ENCODE measurements at regions not wholly inside any gene's neighbourhood (a gene's known extent, or its start where the extent isn't known, plus 50 kb on each side); places are given as distances from the start of the nearest gene placed in this dataset.
A peak's percentile ranks its signal among the peaks of the same experiment; 100 is the strongest.
"Not testable (repeated sequence)": the region's sequence is repeated elsewhere in the genome, so short reads cannot be mapped to it uniquely, and the experiment has no call there.

DNA sequence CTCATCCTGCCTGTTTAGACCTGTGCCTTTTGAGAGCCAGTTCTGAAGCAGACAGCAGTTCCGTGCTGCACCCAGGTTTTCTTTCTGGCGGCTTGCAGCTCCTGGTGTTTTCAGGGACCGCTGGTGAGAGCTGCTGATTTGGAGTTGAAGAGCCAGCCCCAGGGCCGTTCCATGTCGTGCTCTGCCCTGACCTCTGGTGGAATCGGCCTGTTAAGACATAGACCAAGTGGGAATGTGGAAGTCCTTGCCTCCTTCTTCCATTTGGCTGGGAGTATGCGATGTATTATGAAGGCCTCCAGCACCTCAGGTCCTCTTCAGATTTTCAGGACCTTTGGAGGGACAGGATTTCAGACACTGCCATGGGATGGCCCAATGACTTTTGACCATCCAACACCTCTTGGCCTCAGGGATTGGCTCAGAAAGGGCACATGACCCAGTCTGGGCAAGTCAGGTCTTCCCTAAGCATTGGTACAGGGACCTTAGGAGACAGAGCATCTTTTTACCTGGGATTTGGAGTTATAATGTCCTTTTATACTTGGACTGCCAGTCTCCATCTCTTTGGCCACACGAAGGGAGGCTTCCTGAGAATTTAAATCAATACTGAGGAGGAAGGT, 136.1 kb upstream of the CLINT1 start:
- DNase-seq, result peak; percentile 58

DNA sequence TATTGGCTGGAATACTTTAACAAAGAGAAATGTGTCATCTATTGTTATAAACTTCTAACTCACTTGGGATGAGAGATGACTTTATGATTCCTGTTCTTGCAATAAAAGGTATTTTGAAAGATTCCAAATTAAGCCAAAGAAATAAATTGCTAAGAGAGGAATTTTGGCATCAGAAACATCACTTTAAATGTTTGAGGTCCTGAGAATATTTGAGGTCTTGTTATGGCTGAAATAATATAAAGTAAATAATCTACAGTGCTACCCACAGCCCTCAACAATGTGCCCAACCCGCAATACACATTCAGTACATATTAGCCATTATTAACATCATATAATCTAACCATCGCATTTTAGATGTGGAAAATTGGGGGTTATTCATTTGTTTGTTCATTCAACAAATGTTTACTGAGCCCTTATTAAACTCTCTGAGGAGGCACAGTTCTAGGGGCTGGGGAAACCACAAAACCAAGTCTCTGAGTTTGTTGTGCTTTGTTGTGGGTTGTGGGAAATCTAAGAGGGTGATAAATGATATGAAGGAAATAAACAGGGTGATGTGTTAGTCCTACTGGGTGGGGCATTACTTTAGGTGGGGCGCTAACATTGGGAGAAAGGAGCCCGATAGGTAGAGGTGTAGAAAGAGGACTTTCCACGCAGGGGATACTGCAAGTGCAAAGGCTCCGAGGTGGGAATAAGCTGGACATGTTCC, 135.2 kb upstream of the CLINT1 start:
- DNase-seq, result no peak

DNA sequence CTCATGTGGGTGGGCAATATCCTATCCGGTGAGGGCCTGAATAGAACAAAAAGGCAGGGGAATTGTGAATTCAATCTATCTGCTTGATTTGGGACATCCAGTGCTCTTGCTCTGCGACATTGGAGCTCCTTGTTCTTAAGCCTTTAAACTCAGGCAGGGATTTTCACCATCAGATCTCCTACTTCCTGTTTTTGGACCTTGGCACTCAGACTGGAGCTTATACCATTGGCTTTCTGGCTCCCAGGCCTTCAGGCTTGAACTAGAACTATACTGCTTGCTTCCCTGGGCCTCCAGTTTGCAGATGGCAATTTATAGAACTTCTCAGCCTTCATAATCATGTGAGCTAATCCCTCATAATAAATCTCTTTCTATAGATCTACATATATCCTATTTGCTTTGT, 134.3 kb upstream of the CLINT1 start:
- peak; percentile 13 for DNase-seq

DNA sequence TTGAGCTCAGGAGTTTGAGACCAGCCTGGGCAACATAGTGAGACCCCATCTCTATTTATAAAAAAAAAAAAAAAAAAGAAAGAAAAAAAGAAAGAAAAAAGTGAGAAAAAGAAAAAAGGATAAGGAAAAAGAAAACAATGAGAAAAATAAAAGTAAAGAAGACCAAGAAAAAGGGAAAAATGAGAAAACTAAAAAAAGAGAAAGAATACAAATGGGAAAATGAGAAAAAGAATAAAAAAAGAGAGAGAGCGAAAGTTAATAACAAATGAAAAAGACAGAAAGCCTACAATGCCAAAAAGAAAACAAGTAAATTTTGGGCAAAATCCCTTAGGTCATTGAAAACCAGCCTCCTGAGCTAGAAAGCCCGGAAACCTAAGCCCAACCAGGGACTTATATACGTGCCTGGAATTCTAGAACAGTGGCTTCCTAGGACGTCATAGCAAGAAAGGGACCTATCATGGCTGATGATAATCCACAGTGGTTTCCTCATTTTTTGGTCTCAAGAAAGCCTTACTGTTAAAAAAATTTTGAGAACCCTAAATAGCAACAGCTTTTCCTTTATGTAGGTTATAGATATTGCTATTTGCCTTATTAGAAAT, 131.7 kb upstream of the CLINT1 start:
- no peak for DNase-seq

DNA sequence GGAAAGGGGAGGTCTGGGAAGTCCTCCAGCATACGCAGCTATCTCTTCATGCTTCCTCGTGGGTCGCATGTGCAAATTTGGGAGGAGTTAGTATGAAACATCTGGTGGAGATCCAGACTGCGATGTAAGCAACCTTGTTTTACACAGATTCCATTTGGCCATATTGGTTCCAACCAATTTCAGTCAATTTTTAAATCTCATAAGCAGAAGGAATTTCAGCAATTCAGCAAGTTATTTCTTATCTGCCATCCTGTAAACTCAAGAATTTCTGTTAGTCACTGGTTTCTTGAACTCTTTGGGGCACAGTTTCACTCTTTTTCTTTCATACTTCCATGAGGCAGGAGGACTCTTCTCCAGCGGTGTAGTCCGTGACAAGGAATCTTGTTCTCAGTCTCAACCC, 130.4 kb upstream of the CLINT1 start:
- no peak for DNase-seq

DNA sequence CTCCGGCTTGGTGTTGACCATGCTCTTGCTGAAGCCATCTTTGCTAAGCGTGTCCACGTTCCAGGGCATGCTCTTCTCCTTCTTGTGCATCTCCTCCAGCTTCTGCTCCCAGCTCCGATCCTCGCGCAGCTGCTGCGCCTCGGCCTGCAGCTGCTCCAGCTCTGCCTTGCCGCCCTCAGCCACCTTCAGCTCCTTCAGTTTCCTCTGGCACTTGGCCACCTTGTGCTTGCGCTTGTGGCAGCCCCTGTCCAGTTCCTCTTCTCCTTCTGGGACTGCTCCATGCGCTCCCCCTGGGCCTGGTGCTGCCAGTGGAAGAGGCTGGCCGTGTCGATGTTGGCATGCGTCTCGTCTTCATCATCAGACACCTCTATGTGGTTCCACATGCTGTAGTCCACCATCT, 128.3 kb upstream of the CLINT1 start:
- no peak for DNase-seq

DNA sequence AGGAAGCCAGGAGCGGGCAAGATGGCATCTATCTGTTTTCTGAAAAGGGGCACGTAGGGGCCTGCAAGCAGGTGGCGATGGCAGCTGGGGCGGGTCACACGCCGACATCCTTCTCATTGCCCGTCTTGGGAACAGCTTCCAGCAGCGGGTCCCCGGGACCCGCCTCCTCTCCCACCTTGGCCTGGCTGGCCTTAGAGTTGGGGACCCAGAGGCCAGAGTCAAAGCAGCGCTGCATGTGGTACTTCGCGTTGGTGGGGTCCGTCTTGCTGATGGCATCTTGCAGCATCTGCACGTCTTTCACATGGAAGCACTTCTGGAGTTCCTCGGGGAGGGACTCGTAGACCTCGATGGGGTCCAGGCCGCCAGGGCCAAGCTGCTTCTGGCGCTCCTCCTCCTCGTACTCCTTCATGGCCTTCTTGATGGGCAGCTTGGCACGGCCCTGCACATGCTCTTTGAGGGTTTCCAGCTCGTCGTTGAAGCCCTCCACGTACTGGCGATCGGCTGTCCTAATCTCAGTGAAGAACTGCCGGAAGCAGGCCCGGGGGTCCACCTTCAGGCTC, 127.6 kb upstream of the CLINT1 start:
- no peak for DNase-seq

DNA sequence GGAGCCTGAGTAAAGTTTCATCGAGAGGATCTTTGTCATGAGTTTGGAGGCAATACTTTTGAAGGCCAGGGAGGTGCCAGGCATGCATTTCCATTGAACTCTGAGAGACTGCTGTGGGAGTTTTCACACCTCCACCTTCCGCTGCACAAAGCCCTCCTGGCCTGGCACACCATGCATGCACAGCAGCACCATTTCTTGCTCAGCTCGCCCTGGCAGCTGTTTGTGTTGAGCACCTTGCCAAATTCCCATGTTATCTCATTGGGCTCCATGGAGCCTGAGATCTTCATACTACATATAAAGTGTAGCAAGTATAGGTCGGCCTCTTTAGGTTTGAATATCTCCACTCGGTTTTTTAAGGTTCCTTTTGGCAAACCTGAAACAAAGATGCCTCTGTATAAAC, 125.7 kb upstream of the CLINT1 start:
- no peak for DNase-seq

DNA sequence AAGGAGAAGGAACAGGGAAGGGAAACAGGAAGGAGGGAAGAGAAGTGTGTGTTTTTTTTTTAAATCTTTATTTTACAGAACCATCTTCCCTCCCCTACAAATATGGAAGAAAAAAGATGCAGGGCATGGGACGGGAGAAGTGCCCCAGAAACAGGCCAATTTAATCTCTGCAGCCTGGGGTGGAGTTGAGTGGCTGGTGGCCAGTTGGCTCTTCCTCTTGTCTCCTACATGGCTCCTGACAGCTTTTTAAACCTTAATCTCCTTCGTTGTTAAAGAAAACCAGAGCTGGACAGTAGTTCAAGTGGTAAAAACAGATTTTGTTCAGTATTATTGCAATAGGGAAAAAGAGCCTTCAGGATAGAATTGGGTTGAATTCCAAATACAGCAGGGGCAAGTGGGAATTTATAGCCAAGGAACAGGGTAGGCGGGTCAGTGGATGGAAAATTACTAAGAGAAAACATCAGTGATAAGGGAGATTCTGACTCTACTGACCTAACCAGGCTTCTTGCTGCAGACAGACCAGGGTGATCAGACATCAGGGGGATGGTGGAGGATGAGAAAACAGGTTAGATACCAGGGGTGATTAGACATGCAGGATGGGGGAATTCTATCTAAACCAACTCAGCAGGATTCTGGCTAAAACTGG, 125.1 kb upstream of the CLINT1 start:
- DNase-seq, result no peak

DNA sequence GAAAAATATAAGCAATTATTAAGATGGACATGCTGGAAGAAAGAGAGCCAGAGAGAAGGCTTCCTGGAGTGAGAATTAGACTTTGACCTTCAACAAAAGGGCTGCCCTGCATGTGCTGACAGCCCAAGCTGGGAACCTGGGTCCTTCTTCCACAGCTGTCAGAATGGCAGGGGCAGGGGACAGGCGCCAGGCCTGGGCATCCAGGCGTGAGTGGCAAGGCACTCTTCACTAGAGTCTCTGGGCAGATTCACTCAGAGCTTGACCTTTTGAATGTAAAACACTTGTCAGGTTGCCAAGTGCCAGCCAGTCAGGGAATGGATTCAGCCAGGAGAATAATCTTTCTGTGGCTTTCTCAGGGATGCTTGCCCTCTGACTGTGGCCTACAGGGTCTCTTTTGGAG, 119.1 kb upstream of the CLINT1 start:
- no peak for DNase-seq

DNA sequence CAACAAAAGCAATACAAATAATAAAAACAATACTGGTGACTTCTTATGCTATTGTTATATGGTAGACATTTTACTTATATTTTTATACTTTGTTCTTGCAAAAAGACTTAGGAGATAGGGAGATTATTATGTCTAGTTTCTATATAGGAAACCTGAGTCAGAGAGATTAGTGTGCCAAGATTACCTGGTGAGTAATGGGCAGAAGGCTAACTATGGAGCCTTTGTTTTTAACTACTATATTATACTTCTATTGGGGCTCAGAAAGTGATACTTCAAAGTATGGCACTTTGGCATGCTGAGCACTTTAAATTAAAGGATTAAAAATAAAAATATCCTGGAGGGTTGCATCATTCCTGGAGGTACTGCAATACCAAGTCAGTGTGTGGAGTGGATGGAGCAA, 117.5 kb upstream of the CLINT1 start:
- no peak for DNase-seq

DNA sequence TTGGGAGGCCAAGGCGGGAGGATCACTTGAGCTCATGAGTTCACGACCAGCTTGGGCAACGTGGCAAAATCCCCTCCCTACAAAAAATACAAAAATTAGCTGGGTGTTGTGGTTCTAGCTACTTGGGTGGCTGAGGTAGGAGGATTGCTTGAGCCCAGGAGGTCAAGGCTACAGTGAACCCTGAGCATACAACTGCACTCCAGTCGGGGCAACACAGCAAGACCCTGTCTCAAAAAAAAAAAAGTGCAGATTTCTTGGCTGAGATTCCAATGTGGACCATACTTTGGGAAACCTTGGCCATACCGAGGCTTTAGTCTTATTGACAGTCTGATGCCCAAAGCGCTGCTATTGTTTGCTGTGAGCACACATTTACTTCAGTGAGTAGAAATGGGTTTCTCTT, 113.6 kb upstream of the CLINT1 start:
- no peak for DNase-seq

DNA sequence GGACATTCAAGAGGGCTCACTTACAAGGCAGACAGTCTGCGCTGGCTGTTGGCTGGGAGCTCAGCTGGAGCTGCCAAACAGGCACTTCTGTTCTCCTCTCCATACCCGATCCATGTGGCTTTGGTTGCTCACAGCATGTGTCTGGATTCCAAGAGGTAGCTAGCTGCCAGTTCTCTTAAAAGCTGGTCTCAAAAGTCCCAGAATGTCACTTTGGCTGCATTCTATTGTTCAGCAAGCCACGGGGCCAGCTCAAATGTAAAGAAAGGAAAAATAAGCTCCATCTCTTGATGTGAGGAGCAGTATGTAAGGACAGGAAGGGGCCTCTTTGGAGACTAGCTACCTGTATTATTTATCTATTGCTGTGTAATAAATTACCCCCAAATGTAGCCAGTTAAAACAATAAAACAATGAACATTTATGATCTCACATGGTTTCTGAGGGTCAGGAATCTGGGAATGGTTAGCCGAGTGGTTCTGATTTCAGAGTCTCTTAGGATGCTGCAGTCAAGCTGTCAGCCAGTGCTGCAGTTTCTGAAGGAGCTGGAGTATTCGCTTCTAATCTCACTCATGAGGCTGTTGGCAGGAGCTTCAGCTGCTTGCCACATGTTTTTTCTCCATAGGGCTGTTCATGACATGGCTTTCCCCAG, 112.7 kb upstream of the CLINT1 start:
- DNase-seq, result no peak

DNA sequence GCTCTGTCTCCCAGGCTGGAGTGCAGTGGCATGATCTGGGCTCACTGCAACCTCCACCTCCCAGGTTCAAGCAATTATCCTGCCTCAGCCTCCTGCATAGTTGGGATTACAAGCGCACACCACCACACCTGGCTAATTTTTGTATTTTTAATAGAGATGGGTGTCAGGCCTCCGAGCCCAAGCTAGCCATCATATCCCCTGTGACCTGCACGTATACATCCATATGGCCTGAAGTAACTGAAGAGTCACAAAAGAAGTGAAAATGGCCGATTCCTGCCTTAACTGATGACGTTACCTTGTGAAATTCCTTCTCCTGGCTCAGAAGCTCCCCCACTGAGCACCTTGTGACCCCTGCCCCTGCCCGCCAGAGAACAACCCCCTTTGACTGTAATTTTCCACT, 109.6 kb upstream of the CLINT1 start:
- not testable (repeated sequence) for DNase-seq

DNA sequence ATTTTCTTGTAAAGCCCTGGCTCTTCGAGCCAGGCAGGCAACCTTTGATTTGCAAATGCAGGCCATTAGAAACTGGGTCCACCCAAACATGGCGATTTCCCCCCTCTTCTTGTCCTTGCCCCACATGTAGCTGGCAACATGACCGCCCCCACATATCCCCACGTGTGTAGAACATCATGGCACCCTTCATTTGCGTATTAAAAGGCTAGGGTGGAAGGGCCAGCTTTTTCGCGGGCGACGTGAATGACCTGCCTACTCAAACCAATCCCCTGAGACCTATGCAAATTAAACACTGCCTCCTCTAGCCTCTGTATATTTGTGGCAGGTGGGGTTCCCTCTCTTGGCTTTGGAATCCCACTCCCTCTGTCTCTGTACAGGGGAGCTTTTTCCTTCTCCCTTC, 107.0 kb upstream of the CLINT1 start:
- DNase-seq, result no peak

DNA sequence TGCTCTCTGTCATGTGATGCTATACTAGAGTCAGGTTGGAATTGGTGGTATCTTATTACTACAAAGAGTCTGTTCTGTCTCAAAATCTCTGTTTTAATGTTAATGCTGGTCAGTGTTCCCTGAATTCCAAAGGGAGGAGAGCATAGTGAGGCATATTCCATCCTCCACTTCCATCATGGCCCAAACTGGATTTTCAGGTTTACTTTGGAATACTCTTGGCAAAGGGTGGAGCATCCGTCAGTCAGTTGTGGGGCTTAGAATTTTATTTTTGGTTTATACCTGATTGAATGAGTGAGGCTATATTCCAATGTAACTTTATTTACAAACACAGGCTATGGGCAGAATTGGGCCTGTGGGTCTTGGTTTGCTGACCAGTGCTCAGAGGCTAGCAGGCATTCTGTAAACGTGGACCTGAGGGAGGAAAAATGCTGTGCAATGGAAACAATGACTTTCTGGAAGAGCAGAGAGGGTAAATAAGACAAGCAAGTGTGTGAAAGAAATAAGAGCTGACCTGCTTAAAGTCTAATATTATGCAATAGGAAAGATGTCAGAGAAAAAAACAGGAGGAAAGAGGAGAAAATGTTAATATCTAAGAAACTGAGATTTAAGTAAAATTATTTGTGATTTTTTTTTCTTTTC, 106.2 kb upstream of the CLINT1 start:
- no peak for DNase-seq

DNA sequence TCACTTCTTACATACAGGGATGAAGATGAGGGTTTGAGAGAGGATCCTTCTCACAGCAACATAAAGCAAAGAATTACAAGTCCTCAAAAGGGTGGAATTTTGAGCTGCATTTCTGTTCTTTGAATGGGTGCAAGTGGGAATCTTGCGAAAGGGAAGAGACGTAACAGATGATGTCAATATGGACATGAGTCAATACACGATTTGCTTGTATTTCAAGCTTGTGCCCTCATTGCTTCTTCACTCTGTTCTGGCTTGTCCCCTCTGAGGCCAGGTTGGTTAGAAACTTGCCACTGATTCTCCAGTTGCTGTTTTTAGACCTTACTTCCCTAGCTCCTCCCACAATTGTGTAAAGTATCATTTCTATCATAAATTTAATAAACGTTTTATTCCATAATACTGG, 104.8 kb upstream of the CLINT1 start:
- DNase-seq, result peak; percentile 48

DNA sequence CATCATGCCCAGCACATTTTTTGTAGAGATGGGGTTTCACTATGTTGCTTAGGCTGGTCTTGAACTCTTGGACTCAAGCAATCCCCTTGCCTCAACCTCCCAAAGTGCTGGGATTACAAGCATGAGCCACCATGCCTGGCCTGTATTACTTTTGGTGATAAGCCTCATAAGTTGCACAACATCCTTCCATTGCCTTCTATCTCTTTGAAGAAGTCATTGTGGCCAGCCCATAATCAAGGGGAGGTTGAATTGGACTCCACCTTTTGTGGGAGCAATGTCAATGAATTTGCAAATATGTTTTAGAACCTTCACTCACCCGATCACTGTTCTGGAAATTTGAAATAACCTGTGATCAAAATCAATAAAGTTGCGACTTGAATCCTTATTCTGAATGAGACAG, 104.3 kb upstream of the CLINT1 start:
- no peak for DNase-seq

DNA sequence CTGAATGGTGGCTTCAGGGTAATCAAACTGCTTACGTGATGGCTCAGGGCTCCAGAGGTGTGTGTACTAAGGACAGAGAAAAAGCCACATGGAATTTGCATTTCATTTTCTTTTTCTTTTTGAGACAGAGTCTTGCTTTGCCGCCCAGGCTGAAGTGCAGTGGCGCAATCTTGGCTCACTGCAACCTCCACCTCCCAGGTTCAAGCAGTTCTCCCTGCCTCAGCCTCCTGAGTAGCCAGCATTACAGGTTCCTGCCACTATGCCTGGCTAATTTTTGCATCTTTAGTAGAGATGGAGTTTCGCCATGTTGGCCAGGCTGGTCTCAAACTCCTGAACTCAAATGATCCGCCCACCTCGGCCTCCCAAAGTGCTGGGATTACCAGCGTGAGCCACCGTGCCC, 103.7 kb upstream of the CLINT1 start:
- not testable (repeated sequence) for DNase-seq

DNA sequence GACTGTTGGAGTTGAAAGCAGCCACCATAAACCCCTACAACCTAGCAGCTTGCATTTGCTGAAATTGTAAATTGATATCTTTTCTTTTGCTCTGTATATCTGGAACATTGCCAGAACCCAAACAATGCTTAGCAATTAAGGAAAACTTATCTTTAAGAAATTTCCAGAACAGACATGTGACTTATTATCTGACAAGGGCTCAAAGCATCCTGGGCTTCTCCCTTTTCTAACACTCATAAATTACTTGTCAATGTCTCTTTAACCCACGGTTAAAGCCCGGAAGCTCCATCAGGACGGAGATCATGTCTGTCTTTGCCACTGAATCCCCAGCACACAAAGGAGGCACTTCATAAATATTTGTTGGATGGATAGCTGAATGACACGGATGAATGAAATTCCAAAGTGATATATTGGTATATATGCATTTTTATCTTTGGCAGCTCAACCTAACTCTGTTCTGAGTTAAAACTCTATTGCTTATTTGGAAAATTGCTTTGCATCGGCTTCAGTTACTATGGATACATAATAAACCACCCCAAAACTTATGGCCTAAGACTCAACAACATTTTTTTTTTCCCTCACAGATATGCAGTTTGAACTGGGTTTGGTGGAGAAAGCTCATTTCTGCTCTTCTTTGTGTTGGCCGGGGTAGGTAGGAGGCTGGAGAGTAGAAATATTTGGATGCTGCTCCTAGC, 103.1 kb upstream of the CLINT1 start:
- DNase-seq, result no peak

DNA sequence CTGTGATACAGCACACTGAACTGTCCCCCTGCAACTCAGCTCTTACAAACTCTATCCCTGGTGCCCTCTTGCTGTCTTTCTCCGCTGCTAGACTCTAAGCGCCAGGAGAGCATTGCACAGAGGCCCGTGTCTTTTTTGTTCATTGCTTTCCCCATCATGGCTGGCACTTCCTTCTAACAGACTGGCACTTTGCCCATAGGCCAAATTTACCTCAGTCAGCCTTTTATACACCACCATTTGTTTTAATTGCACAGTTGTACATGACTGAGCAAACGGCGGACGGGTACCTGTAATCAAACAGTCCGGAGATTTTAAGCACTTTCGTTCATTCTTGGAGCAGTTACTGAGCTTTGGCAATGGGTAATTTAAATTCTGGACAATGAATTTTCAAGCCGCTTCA, 102.2 kb upstream of the CLINT1 start:
- DNase-seq, result no peak

DNA sequence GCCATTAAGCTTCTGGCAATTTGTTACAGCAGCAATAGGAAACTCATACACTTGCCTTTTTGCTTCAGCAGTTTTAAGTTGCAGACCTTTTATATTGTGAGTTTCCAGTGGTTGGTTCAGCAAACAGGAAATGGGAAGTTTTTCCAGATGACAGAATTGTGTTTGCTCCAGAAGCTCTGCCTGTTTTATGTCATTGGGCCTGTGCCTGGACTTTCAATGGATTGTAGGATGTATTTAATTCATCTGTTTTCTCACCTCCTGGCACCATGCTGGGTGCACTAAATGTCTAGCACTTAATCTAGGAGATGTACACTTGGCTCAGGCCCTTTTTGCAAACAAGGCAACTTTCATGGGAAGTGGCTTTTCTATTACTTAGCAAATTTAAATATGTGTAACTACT, 100.4 kb upstream of the CLINT1 start:
- DNase-seq, result no peak

Measured in suppressor macrophage treated with lipopolysaccharide for 4 hours (primary cell).